ENCODE measurements at regions not wholly inside any gene's neighbourhood (a gene's known extent, or its start where the extent isn't known, plus 50 kb on each side); places are given as distances from the start of the nearest gene placed in this dataset.

DNA sequence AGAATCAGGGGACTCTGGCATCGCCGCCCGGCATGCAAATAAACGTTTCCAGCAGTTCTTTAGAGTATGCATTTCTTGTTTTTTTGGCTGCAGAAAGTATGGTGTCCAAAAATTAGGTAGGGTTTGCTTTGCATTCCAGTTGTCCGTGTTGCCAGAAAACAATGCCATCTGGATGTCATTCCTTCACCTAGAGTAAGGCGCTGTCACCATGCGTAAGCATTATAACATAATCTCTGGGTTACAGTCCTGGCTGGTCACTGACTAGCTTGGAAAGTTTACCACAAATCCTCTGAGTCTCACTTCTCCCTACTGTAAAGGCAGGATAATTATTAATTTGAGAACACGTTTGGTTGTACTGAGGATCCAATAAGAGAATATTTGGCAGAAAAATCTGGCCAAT lies 457.7 kb downstream of the XYLT1 start:
- Histone ChIP-seq H3K4me2 (ENCODE audit: low read length) (no peak overlapping the region), H3K79me2 (ENCODE audit: low read length) (no peaks in the 10 kb centered on the region), H3K9ac (ENCODE audit: low read length) (no peak overlapping the region), H3K9me2 (replicated peaks; ENCODE audit: low read length) (no peaks in the 10 kb centered on the region), H3K27me3 (ENCODE audit: low read length) (no peaks in the 10 kb centered on the region), H3K36me3 (ENCODE audit: low read depth, low read length) (no peaks in the 10 kb centered on the region), H4K20me1 (ENCODE audit: low read length) (no peaks in the 10 kb centered on the region), H3K4me3 (ENCODE audit: low read length) (no peak overlapping the region), H3K9me3 (ENCODE audit: low read length) (no peaks in the 10 kb centered on the region), H3F3A (ENCODE audit: low read length, unreplicated experiment) (no peaks in the 10 kb centered on the region), H2AFZ (ENCODE audit: low read length) (no peak overlapping the region), H3K4me1 (ENCODE audit: insufficient read depth, low read length) (no peaks in the 10 kb centered on the region), H3K27ac (ENCODE audit: low read length) (no peak overlapping the region)
- TF ChIP-seq EZH2 (IDR thresholded peaks at IDR 0.05; ENCODE audit: low read length, unreplicated experiment) (no peak), EZH2phosphoT487 (IDR thresholded peaks at IDR 0.05; ENCODE audit: borderline replicate concordance, low read length) (no peak)
- TF ChIP-seq, protein P1, sequence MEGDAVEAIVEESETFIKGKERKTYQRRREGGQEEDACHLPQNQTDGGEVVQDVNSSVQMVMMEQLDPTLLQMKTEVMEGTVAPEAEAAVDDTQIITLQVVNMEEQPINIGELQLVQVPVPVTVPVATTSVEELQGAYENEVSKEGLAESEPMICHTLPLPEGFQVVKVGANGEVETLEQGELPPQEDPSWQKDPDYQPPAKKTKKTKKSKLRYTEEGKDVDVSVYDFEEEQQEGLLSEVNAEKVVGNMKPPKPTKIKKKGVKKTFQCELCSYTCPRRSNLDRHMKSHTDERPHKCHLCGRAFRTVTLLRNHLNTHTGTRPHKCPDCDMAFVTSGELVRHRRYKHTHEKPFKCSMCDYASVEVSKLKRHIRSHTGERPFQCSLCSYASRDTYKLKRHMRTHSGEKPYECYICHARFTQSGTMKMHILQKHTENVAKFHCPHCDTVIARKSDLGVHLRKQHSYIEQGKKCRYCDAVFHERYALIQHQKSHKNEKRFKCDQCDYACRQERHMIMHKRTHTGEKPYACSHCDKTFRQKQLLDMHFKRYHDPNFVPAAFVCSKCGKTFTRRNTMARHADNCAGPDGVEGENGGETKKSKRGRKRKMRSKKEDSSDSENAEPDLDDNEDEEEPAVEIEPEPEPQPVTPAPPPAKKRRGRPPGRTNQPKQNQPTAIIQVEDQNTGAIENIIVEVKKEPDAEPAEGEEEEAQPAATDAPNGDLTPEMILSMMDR (conservative IDR thresholded peaks at IDR 0.05; ENCODE audit: low read depth, low read length), result no peak
- intact Hi-C loops (cut with micrococcal nuclease), result no loop called here
- CTCF ChIA-PET, result no interaction called here
- DNase-seq (no peak), ATAC-seq (no peak)
- POLR2A ChIA-PET (ENCODE audit: unreplicated experiment), result no interaction called here
- no TSS peak for BruUV-seq (replicated peaks)

DNA sequence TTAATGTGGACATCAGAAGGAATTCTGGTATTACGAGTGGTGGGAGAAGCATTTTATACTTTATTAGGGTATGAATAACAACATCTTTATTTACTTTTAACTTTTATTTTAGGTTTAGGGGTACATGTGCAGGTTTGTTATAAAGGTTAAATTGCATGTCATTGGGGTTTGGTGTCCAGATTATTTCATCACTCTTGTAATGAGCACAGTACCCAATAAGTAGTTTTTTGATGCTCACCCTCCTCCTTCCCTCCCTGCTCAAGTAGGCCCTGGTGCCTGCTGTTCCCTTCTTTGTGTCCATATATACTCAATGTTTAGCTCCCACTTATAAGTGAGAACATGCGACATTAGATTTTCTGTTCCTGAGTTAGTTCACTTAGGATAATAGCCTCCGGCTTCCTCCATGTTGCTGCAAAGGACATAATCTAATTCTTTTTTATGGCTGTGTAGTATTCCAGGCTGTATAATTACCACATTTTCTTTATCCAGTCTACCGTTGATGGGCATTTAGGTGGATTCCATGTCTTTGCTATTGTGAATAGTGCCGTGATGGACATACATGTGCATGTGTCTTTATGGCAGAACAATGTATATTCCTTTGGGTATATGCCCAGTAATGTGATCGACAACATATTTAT lies 456.2 kb downstream of the XYLT1 start:
- Histone ChIP-seq H3K4me3 (ENCODE audit: low read length) (no peak overlapping the region), H3K27ac (ENCODE audit: low read length) (no peak overlapping the region), H3K4me2 (ENCODE audit: low read length) (no peak overlapping the region), H3K36me3 (ENCODE audit: low read depth, low read length) (no peaks in the 10 kb centered on the region), H3F3A (ENCODE audit: low read length, unreplicated experiment) (no peaks in the 10 kb centered on the region), H3K27me3 (ENCODE audit: low read length) (no peaks in the 10 kb centered on the region), H3K9me3 (ENCODE audit: low read length) (no peaks in the 10 kb centered on the region), H3K4me1 (ENCODE audit: insufficient read depth, low read length) (no peaks in the 10 kb centered on the region), H3K9me2 (replicated peaks; ENCODE audit: low read length) (no peaks in the 10 kb centered on the region), H3K9ac (ENCODE audit: low read length) (no peak overlapping the region), H3K79me2 (ENCODE audit: low read length) (no peaks in the 10 kb centered on the region), H4K20me1 (ENCODE audit: low read length) (no peaks in the 10 kb centered on the region), H2AFZ (ENCODE audit: low read length) (no peak overlapping the region)
- ChIA-PET POLR2A (ENCODE audit: unreplicated experiment) (no interaction called here), CTCF (no interaction called here)
- no TSS peak for BruUV-seq (replicated peaks)
- intact Hi-C loops (cut with micrococcal nuclease), result no loop called here
- ATAC-seq (no peak), DNase-seq (no peak)
- TF ChIP-seq EZH2phosphoT487 (IDR thresholded peaks at IDR 0.05; ENCODE audit: borderline replicate concordance, low read length), result no peak
- TF ChIP-seq, protein P1 (conservative IDR thresholded peaks at IDR 0.05; ENCODE audit: low read depth, low read length), result no peak
- no peak for TF ChIP-seq EZH2 (IDR thresholded peaks at IDR 0.05; ENCODE audit: low read length, unreplicated experiment)

DNA sequence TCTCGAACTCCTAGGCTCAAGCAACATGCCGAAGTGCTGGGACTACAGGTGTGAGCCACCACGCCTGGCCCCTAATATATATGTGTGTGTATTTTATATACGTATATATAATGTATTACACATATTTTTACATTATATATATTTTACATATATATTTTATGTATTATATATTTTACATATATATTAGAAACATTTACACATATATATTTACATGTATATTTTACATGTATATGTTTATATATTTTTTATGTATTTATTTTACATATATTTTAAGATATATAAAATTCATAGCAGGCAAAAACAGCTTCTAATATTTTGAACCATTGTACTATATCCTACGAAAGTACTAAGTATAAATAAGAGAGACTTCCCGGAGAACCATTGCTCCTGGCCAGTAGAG lies 455.1 kb downstream of the XYLT1 start:
- no peak for TF ChIP-seq EZH2 (IDR thresholded peaks at IDR 0.05; ENCODE audit: low read length, unreplicated experiment)
- TF ChIP-seq, protein P1 (conservative IDR thresholded peaks at IDR 0.05; ENCODE audit: low read depth, low read length), result no peak
- Histone ChIP-seq H3K4me2 (ENCODE audit: low read length) (no peak overlapping the region), H3K36me3 (ENCODE audit: low read depth, low read length) (no peaks in the 10 kb centered on the region), H3F3A (ENCODE audit: low read length, unreplicated experiment) (no peaks in the 10 kb centered on the region), H4K20me1 (ENCODE audit: low read length) (no peaks in the 10 kb centered on the region), H3K27me3 (ENCODE audit: low read length) (no peaks in the 10 kb centered on the region), H3K4me3 (ENCODE audit: low read length) (no peak overlapping the region), H3K4me1 (ENCODE audit: insufficient read depth, low read length) (no peaks in the 10 kb centered on the region), H2AFZ (ENCODE audit: low read length) (no peak overlapping the region), H3K9me2 (replicated peaks; ENCODE audit: low read length) (no peaks in the 10 kb centered on the region), H3K9me3 (ENCODE audit: low read length) (no peaks in the 10 kb centered on the region), H3K79me2 (ENCODE audit: low read length) (no peaks in the 10 kb centered on the region), H3K9ac (ENCODE audit: low read length) (no peak overlapping the region), H3K27ac (ENCODE audit: low read length) (no peak overlapping the region)
- intact Hi-C loops (cut with micrococcal nuclease), result no loop called here
- POLR2A ChIA-PET (ENCODE audit: unreplicated experiment), result no interaction called here
- ATAC-seq (no peak), DNase-seq (no peak)
- no TSS peak for BruUV-seq (replicated peaks)
- CTCF ChIA-PET, result no interaction called here
